Upper lobe of right lung (tissue), 1 donor: ENCODE measurements at regions not wholly inside any gene's neighbourhood (a gene's known extent, or its start where the extent isn't known, plus 50 kb on each side); places are given as distances from the start of the nearest gene placed in this dataset.

Source experiments
- ATAC-seq: fragments of 200-7000 bp; cut with Tn5 transposase; one replicate; pipeline ENCODE4 v1.9.1; 2020; ENCODE audit warnings: mild to moderate bottlenecking, moderate library complexity
- DNase-seq: peaks from one replicate; pipeline ENCODE4 v3.0.0-alpha.2; 2020
- H3K27ac ChIP-seq: fragments of 200-600 bp; one replicate; pipeline ENCODE4 v1.8.0; 2022
- H3K27me3 ChIP-seq: fragments of 200-600 bp; one replicate; pipeline ENCODE4 v1.8.0; 2022; ENCODE audit warnings: mild to moderate bottlenecking
- H3K36me3 ChIP-seq: fragments of 200-600 bp; one replicate; pipeline ENCODE4 v1.8.0; 2022
- H3K4me1 ChIP-seq: fragments of 200-600 bp; one replicate; pipeline ENCODE4 v1.8.0; 2022
- H3K4me3 ChIP-seq: fragments of 200-600 bp; one replicate; pipeline ENCODE4 v1.8.0; 2022; ENCODE audit warnings: mild to moderate bottlenecking
- H3K9me3 ChIP-seq: fragments of 200-600 bp; one replicate; pipeline ENCODE4 v1.8.0; 2022
- CTCF ChIP-seq: fragments of 200-600 bp; IDR thresholded peaks from one replicate; pipeline ENCODE4 v1.8.0; 2022; ENCODE audit warnings: antibody characterized with exemption
- intact Hi-C: fragments of 100-400 bp; cut with DNase I; formaldehyde crosslinking; loops from one replicate; pipeline ENCODE4 v1.11.0; 2022
- donor health status: DM: no; HTN: yes; CAD: no; lungs with severe emphysema.

GRCh38 chr4:119834906-119835612, 206.5 kb upstream of the PDE5A start:
- ATAC-seq (no peak), DNase-seq (no peak)
- H3K4me1 ChIP-seq, result no peaks in the 10 kb centered on the region
- H3K36me3 ChIP-seq, result no peaks in the 10 kb centered on the region
- TF ChIP-seq CTCF, result no peak
- intact Hi-C loops, result no loop called here
- no peak overlapping the region for H3K4me3 ChIP-seq
- no peaks in the 10 kb centered on the region for H3K9me3 ChIP-seq
- H3K27ac ChIP-seq, result no peak overlapping the region
- no peaks in the 10 kb centered on the region for H3K27me3 ChIP-seq

- no peak for TF ChIP-seq CTCF
- intact Hi-C loops, result no loop called here
- Histone ChIP-seq H3K4me3 (no peak overlapping the region), H3K9me3 (no peaks in the 10 kb centered on the region), H3K27ac (no peak overlapping the region), H3K27me3 (no peaks in the 10 kb centered on the region), H3K4me1 (no peaks in the 10 kb centered on the region), H3K36me3 (no peaks in the 10 kb centered on the region)
- DNase-seq (no peak), ATAC-seq (no peak)
These were observed 205.0 kb upstream of the PDE5A start for GRCh38 chr4:119833611-119834010.

GRCh38 chr4:119832776-119833175, 204.2 kb upstream of the PDE5A start:
- ATAC-seq (no peak), DNase-seq (no peak)
- Histone ChIP-seq H3K4me1 (no peaks in the 10 kb centered on the region), H3K27ac (no peak overlapping the region), H3K27me3 (no peaks in the 10 kb centered on the region), H3K4me3 (no peak overlapping the region), H3K9me3 (no peaks in the 10 kb centered on the region), H3K36me3 (no peaks in the 10 kb centered on the region)
- intact Hi-C loops, result no loop called here
- TF ChIP-seq CTCF, result no peak

- Histone ChIP-seq H3K4me1 (no peaks in the 10 kb centered on the region), H3K27ac (no peak overlapping the region), H3K4me3 (no peak overlapping the region), H3K27me3 (no peaks in the 10 kb centered on the region), H3K36me3 (no peaks in the 10 kb centered on the region), H3K9me3 (no peaks in the 10 kb centered on the region)
- TF ChIP-seq CTCF, result no peak
- DNase-seq, result no peak
- intact Hi-C loops, result no loop called here
- no peak for ATAC-seq
These were observed 200.7 kb upstream of the PDE5A start for GRCh38 chr4:119829326-119829725.

- Histone ChIP-seq H3K27ac (no peak overlapping the region), H3K36me3 (no peaks in the 10 kb centered on the region), H3K4me3 (no peak overlapping the region), H3K9me3 (no peaks in the 10 kb centered on the region), H3K4me1 (no peaks in the 10 kb centered on the region), H3K27me3 (no peaks in the 10 kb centered on the region)
- DNase-seq, result no peak
- TF ChIP-seq CTCF, result no peak
- no peak for ATAC-seq
- intact Hi-C loops, result no loop called here
These were observed 197.1 kb upstream of the PDE5A start for GRCh38 chr4:119825696-119826095.

- intact Hi-C loops, result no loop called here
- H3K36me3 ChIP-seq, result no peaks in the 10 kb centered on the region
- ATAC-seq (no peak), DNase-seq (no peak)
- TF ChIP-seq CTCF, result no peak
- no peaks in the 10 kb centered on the region for H3K27me3 ChIP-seq
- no peaks in the 10 kb centered on the region for H3K4me1 ChIP-seq
- no peaks in the 10 kb centered on the region for H3K9me3 ChIP-seq
- no peak overlapping the region for H3K27ac ChIP-seq
- no peak overlapping the region for H3K4me3 ChIP-seq
These were observed 195.3 kb upstream of the PDE5A start for GRCh38 chr4:119823891-119824290.
